NCI-H1048 (cell line): ENCODE measurements at regions not wholly inside any gene's neighbourhood (a gene's known extent, or its start where the extent isn't known, plus 50 kb on each side); places are given as distances from the start of the nearest gene placed in this dataset.

Source experiments
- DNase-seq: peaks from one replicate; lab custom pipeline; 2025; lab: John Stamatoyannopoulos, UW

- no peak for DNase-seq
Observed at GRCh38 chr4:23741681-23742191, 148.1 kb downstream of the PPARGC1A start.

- no peak for DNase-seq
Observed at GRCh38 chr4:23737571-23737970, 152.3 kb downstream of the PPARGC1A start.

- DNase-seq = no peak
Observed at GRCh38 chr4:23736466-23736865, 153.4 kb downstream of the PPARGC1A start.

- DNase-seq = no peak
Observed at GRCh38 chr4:23734000-23734399, 155.8 kb downstream of the PPARGC1A start.

- DNase-seq = no peak
Observed at GRCh38 chr4:23733476-23733875, 156.4 kb downstream of the PPARGC1A start.

- no peak for DNase-seq
Observed at GRCh38 chr4:23730998-23731397, 158.8 kb downstream of the PPARGC1A start.

- DNase-seq = no peak
Observed at GRCh38 chr4:23728971-23729370, 160.9 kb downstream of the PPARGC1A start.

GRCh38 chr4:23728393-23728792, 161.5 kb downstream of the PPARGC1A start:
- DNase-seq = no peak

GRCh38 chr4:23720556-23720955, 169.3 kb downstream of the PPARGC1A start:
- no peak for DNase-seq

- DNase-seq = no peak
Observed at GRCh38 chr4:23718435-23718834, 171.4 kb downstream of the PPARGC1A start.

GRCh38 chr4:23717528-23718248, 172.2 kb downstream of the PPARGC1A start:
- DNase-seq = no peak

- no peak for DNase-seq
Observed at GRCh38 chr4:23710298-23710697, 179.5 kb downstream of the PPARGC1A start.

- no peak for DNase-seq
Observed at GRCh38 chr4:23707652-23708026, 182.2 kb downstream of the PPARGC1A start.

- DNase-seq = no peak
Observed at GRCh38 chr4:23706972-23707651, 182.7 kb downstream of the PPARGC1A start.

- no peak for DNase-seq
Observed at GRCh38 chr4:23700197-23700596, 189.7 kb downstream of the PPARGC1A start.

GRCh38 chr4:23697722-23698121, 192.1 kb downstream of the PPARGC1A start:
- DNase-seq = no peak

- no peak for DNase-seq
Observed at GRCh38 chr4:23697001-23697528, 192.8 kb downstream of the PPARGC1A start.

- DNase-seq = no peak
Observed at GRCh38 chr4:23686169-23686897, 203.5 kb downstream of the PPARGC1A start.

GRCh38 chr4:23685471-23685870, 204.4 kb downstream of the PPARGC1A start:
- DNase-seq = no peak

- no peak for DNase-seq
Observed at GRCh38 chr4:23680671-23681518, 209.0 kb downstream of the PPARGC1A start.

GRCh38 chr4:23674694-23675093, 215.2 kb downstream of the PPARGC1A start:
- DNase-seq = no peak

GRCh38 chr4:23667659-23668058, 222.2 kb downstream of the PPARGC1A start:
- no peak for DNase-seq
